AG04450 (cell line): ENCODE measurements at regions not wholly inside any gene's neighbourhood (a gene's known extent, or its start where the extent isn't known, plus 50 kb on each side); places are given as distances from the start of the nearest gene placed in this dataset.

Experiments
- CTCF ChIA-PET: fragments of 300-600, 350-600 bp; formaldehyde crosslinking; extraction: SDS; loops from one replicate; lab custom pipeline; 2022; ENCODE audit warnings: antibody characterized with exemption, inconsistent platforms; lab: Charles Lee
- POLR2A ChIA-PET: fragments of 350-600 bp; formaldehyde crosslinking; extraction: SDS; loops from one replicate; lab custom pipeline; 2021; ENCODE audit warnings: antibody characterized with exemption, inconsistent platforms; lab: Yijun Ruan, JAX
- DNase-seq: peaks from one replicate; pipeline ENCODE4 v3.0.0-alpha.2; 2011; ENCODE audit warnings: low read depth, low spot score
- H3K27ac ChIP-seq: one replicate; pipeline ENCODE4 v1.5.1; 2012; ENCODE audit warnings: low read depth, low read length, control low read depth
- H3K27me3 ChIP-seq: one replicate; pipeline ENCODE4 v1.6.0; 2012; ENCODE audit warnings: low read length; ENCODE audit not compliant: control insufficient read depth, insufficient read depth
- H3K4me3 ChIP-seq: 2 replicates; pipeline ENCODE4 v1.5.1; 2011; ENCODE audit warnings: mild to moderate bottlenecking, low read depth, low read length, control low read depth
- H3K9me3 ChIP-seq: 2 replicates; pipeline ENCODE4 v1.5.1; 2012; ENCODE audit warnings: low read length; ENCODE audit not compliant: control insufficient read depth, insufficient read depth
- CTCF ChIP-seq: IDR thresholded peaks from 2 replicates; pipeline ENCODE4 v1.5.1; 2011; ENCODE audit warnings: low read depth, low read length, control low read depth, inconsistent platforms

DNA sequence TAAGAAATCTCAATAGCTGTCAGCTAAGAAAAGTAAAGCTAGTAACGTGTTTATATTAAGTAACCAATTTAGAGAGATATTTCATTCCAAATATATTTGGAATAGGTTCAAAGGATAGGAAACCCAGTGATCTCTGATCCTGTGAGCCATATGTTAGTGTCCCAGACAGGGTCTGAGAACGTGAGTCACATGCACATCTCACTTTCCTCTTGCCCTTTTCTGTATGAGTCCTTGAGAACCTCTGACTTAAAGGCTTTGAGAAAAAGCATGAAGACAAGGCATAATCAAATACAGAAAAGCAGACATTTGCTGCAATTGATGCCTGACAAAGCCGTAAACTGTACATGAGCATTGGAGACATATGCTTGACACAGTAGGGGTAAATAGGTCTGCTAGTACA lies 655.1 kb upstream of the ADGRL3 start:
- ChIA-PET POLR2A (no interaction called here), CTCF (no interaction called here)
- no peak for DNase-seq
- TF ChIP-seq CTCF = no peak
- Histone ChIP-seq H3K9me3 (no peaks in the 10 kb centered on the region), H3K27me3 (no peaks in the 10 kb centered on the region), H3K4me3 (no peak overlapping the region), H3K27ac (no peak overlapping the region)

- no peak overlapping the region for H3K27ac ChIP-seq
- TF ChIP-seq CTCF = no peak
- no peak for DNase-seq
- H3K9me3 ChIP-seq = no peaks in the 10 kb centered on the region
- ChIA-PET CTCF (no interaction called here), POLR2A (no interaction called here)
- no peaks in the 10 kb centered on the region for H3K27me3 ChIP-seq
- H3K4me3 ChIP-seq = no peak overlapping the region
Measured at GRCh38 chr4:60562334-60562733, 637.8 kb upstream of the ADGRL3 start.

- no peaks in the 10 kb centered on the region for H3K27me3 ChIP-seq
- H3K9me3 ChIP-seq = no peaks in the 10 kb centered on the region
- ChIA-PET CTCF (no interaction called here), POLR2A (no interaction called here)
- H3K4me3 ChIP-seq = no peak overlapping the region
- no peak for TF ChIP-seq CTCF
- no peak overlapping the region for H3K27ac ChIP-seq
- DNase-seq = no peak
Measured at GRCh38 chr4:60565558-60565957, 634.6 kb upstream of the ADGRL3 start.

DNA sequence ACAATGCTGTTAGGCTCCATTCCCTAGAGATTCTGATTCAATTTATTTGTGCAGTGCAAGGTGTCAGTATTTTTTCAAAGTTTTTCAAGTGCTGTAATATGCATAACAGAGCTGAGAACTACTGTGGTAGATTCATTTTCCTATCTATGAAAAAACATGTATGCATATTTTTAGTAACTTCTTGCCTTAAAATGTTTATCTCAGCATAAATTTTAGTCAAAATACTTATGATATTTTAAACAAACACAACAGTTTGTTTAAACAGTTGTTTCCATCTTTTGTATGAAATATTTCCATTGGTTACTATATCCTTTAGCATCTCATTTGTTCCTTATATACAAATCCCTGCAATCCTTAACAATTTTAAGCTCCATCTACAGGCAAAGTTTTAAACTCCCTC lies 624.8 kb upstream of the ADGRL3 start:
- H3K27me3 ChIP-seq = no peaks in the 10 kb centered on the region
- no peak overlapping the region for H3K4me3 ChIP-seq
- H3K27ac ChIP-seq = no peak overlapping the region
- no peaks in the 10 kb centered on the region for H3K9me3 ChIP-seq
- ChIA-PET POLR2A (no interaction called here), CTCF (no interaction called here)
- DNase-seq = no peak
- TF ChIP-seq CTCF = no peak

- POLR2A ChIA-PET = no interaction called here
- CTCF ChIA-PET = no interaction called here
- Histone ChIP-seq H3K27me3 (no peaks in the 10 kb centered on the region), H3K9me3 (no peaks in the 10 kb centered on the region), H3K27ac (no peak overlapping the region), H3K4me3 (no peak overlapping the region)
- no peak for TF ChIP-seq CTCF
- no peak for DNase-seq
Measured at GRCh38 chr4:60579335-60579734, 620.8 kb upstream of the ADGRL3 start.
